Nephron progenitor cell (in vitro differentiated cells): ENCODE measurements at regions not wholly inside any gene's neighbourhood (a gene's known extent, or its start where the extent isn't known, plus 50 kb on each side); places are given as distances from the start of the nearest gene placed in this dataset.

ENCODE experiments used
- DNase-seq: peaks from one replicate; pipeline ENCODE4 v3.0.0; 2021
- H3K27ac Mint-ChIP-seq: 2 replicates; pipeline ENCODE4 v1.8.0; 2021; ENCODE audit warnings: mild to moderate bottlenecking, moderate library complexity, mixed read lengths
- H3K27me3 Mint-ChIP-seq: 2 replicates; pipeline ENCODE4 v1.8.0; 2021; ENCODE audit warnings: mild to moderate bottlenecking, low read depth, mixed read lengths; ENCODE audit not compliant: poor library complexity
- H3K36me3 Mint-ChIP-seq: 2 replicates; pipeline ENCODE4 v1.8.0; 2021; ENCODE audit warnings: low read depth, mixed read lengths
- H3K4me1 Mint-ChIP-seq: 2 replicates; pipeline ENCODE4 v1.8.0; 2021; ENCODE audit warnings: mixed read lengths
- H3K4me3 Mint-ChIP-seq: 2 replicates; pipeline ENCODE4 v1.8.0; 2021; ENCODE audit warnings: mild to moderate bottlenecking, moderate library complexity, mixed read lengths
- H3K9me3 Mint-ChIP-seq: 2 replicates; pipeline ENCODE4 v1.8.0; 2021; ENCODE audit warnings: mild to moderate bottlenecking, moderate library complexity, mixed read lengths
- CTCF ChIP-seq: fragments of 200-600 bp; sonication (generic); IDR thresholded peaks from 2 replicates; pipeline ENCODE4 v1.5.0; 2021; ENCODE audit warnings: antibody characterized with exemption

GRCh38 chr3:145981056-145981455, 179.9 kb downstream of the PLOD2 start:
- no peak for DNase-seq
- Mint-ChIP-seq H3K9me3 (peaks cover 11% of the 10 kb centered on the region), H3K27me3 (no peaks in the 10 kb centered on the region), H3K27ac (no peak overlapping the region), H3K4me3 (no peak overlapping the region), H3K4me1 (no peaks in the 10 kb centered on the region), H3K36me3 (no peaks in the 10 kb centered on the region)
- TF ChIP-seq CTCF = no peak

DNA sequence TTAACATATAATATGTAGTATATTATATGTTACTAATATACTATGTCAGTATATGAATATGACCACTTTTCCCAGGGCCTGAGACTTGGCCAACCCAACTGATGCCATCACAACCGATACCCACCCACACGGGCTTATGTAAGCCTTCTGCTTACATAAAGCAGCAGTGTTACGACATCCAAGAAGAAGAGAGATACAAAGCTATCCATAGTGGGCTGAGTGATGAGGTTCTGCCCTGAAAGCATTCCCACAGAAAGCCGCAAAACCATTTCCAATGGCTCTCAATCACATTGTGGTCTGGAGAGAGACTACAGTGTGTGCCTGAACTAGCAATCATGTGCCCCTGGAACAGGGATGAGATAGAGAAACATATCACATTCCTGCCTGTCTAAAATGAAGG, 177.9 kb downstream of the PLOD2 start:
- TF ChIP-seq CTCF = no peak
- no peaks in the 10 kb centered on the region for H3K4me1 Mint-ChIP-seq
- no peak overlapping the region for H3K4me3 Mint-ChIP-seq
- DNase-seq = no peak
- peaks cover 21% of the 10 kb centered on the region for H3K9me3 Mint-ChIP-seq
- H3K27me3 Mint-ChIP-seq = no peaks in the 10 kb centered on the region
- no peak overlapping the region for H3K27ac Mint-ChIP-seq
- H3K36me3 Mint-ChIP-seq = no peaks in the 10 kb centered on the region
